HT-29 (cell line): ENCODE measurements at regions not wholly inside any gene's neighbourhood (a gene's known extent, or its start where the extent isn't known, plus 50 kb on each side); places are given as distances from the start of the nearest gene placed in this dataset.
A peak's percentile ranks its signal among the peaks of the same experiment; 100 is the strongest.

Source experiments
- DNase-seq: peaks from one replicate; pipeline ENCODE4 v3.0.0-alpha.2; 2015; ENCODE audit warnings: low spot score

GRCh38 chr18:55853268-55853667, 265.3 kb upstream of the TCF4 start:
- no peak for DNase-seq

DNA sequence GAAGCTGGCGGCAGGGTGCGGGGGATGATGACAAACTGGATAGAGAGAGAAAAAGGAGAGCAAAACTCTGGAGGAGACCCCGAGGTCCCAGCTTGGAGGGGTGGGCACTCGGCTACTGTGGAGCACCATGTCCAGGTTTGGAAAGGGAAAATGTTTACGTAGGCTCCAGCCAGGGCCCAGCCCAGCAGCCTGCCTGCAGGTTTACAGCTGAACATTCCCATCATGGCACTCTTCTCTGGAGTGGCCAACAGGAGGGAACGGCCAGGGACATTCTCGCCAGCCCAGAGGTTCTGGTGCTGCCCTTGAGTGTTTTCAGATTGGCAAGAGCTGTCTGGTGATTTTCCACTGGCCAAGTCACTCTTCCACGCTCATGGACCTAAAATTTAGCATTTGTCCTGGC, 262.9 kb upstream of the TCF4 start:
- DNase-seq: no peak

- no peak for DNase-seq
Observed at GRCh38 chr18:55849391-55849790, 261.4 kb upstream of the TCF4 start.

- no peak for DNase-seq
Observed at GRCh38 chr18:55847960-55848359, 260.0 kb upstream of the TCF4 start.

GRCh38 chr18:55845221-55845620, 257.2 kb upstream of the TCF4 start:
- DNase-seq: no peak

DNA sequence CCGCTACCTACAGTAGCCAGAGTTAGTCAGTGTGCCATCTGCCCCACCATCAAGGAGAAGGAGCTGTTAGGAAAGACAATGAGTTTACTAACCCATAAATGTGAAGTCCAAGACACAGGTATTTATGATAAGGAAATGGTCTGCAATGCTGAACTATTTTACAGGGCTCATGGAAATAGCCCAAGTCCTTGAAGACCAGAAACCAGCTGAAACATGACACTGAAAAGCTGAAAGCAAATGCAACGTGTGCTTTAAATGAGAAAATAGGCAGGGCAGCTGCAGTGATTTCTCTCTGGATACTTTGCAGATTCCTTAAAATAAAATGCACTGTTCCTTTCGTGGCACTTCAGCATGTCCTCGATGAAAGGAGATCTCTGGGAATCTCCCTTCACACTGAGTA, 256.4 kb upstream of the TCF4 start:
- no peak for DNase-seq

DNA sequence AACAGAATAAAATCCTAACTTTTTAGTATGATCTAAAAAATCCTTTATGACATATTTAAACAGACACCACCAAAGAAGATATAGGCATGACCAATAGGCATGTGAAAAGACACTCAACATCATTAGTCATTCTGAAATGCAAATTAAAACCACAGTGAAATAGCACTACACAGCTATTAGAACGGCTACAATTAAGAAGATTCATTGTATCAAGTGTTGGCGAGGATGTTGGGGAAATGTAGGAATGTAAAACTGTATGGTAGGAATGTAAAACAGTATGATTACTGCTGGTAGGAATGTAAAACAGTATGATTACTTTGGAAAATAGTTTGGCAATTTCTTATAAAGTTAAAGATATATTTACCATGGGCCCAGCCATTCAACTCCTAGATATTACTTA, 253.3 kb upstream of the TCF4 start:
- DNase-seq: no peak

DNA sequence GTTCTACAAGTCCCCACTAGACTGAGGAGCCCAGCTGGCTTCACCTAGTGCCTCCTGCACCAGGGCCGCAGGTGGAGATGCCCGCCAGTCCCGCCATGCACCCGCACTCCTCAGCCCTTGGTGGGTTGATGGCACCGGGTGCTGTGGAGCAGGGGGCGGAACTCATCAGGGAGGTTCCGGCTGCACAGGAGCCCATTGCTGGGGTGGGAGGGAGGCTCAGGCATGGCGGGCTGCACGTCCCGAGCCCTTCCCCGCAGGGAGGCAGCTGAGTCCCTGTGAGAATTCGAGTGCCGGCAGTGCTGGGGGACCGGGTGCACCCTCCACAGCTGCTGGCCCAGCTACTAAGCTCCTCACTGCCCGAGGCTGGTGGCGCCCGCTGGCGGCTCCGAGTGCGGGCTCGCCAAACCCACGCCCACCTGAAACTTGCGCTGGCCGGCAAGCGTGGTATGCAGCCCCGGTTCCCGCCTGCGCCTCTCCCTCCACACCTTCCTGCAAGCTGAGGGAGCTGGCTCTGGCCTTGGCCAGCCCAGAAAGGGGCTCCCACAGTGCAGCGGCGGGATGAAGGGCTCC, 252.7 kb upstream of the TCF4 start:
- DNase-seq: no peak

DNA sequence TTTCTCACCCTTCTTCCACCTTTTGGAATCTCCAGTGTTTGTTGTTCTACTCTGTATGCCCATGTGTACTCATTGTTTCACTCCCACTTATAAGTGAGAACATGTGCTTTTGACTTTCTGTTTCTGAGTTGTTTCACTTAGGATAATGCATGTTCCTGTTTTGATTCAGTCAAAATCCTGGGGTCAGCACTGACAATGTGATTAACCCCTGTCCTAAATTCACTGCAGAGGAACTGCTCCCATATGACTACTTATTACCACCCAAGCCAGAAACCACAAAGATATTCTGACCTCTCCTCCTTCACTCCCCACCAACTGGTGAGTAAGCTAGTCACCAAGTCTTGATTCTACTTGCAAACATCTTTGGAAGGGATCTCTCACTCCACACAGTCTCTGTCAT, 251.4 kb upstream of the TCF4 start:
- no peak for DNase-seq

DNA sequence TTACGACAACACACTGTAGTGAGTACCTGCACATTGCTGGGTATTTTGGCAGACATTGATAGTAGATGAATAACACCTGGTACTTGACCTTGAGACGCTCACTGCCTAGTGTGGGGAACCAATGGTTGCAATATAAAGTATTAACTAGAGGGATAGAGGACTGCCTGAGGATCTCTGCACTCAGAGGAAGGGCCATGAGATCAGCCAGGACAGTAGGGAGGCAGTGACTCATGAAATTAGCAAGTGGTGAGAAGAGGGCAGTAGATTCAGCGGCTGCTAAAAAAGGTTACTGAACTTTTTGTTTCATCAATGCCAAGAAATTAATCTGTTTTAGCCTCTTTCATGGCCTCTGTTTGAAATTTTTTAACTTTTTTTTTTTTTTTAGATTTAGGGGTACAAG, 250.8 kb upstream of the TCF4 start:
- no peak for DNase-seq

GRCh38 chr18:55838319-55838718, 250.3 kb upstream of the TCF4 start:
- no peak for DNase-seq

- DNase-seq: peak; percentile 3
Observed at GRCh38 chr18:55833543-55833942, 245.6 kb upstream of the TCF4 start.

GRCh38 chr18:55830544-55830943, 242.6 kb upstream of the TCF4 start:
- DNase-seq: no peak

- DNase-seq: no peak
Observed at GRCh38 chr18:55821219-55821618, 233.2 kb upstream of the TCF4 start.

DNA sequence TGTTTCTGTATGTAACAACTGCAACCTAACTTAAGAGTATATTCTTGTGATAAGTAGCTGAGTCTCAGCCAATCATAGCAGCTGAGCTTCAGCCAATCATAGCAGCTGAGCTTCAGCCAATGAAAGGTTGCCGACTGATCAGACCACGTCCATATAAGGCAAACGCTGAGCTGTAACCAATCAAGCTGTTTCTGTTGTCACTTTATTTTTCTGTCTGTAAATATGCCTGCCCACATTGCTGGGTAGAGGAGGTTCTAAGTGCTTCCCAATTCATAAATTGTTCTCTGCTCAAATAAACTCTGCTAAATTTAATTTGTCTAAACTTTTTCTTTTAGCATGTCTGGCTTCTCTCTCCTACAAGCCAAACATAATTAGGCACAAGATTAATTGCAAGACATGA, 231.5 kb upstream of the TCF4 start:
- DNase-seq: no peak

DNA sequence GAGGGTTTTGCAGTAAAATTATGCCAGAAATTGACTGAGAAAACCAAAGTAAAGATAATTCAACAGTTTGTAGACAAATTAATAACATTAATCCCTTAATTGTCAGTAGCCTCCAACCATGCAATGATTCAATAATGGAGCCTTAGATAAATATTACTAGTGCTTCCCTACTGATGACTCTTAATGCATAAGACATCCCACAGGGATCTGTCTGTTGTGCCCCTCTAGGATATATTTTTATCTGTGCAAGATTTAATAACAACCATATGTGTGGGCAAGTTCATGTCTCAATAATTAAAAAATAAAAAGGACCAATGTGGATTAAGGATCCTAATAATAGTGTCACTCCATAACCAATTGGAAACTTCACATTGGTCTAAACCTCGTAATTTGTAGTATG, 230.3 kb upstream of the TCF4 start:
- DNase-seq: no peak

DNA sequence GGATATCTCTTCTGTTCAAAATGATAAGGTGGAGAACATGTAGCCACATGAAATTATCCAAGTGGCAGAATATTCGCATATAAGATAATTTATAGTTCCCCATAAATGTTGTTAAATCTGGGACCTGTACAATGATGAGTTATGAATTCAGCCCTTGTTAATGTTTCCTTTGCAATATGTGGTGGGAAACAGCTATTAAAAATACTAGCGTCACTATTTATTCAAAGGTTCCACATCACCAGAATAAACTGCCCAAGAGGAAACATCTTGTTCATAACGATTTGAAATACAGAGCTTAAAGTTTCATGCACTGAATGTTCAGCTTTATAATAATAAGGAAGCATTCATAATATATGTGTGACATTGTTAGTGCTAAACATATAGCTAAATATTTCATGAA, 223.9 kb upstream of the TCF4 start:
- no peak for DNase-seq

DNA sequence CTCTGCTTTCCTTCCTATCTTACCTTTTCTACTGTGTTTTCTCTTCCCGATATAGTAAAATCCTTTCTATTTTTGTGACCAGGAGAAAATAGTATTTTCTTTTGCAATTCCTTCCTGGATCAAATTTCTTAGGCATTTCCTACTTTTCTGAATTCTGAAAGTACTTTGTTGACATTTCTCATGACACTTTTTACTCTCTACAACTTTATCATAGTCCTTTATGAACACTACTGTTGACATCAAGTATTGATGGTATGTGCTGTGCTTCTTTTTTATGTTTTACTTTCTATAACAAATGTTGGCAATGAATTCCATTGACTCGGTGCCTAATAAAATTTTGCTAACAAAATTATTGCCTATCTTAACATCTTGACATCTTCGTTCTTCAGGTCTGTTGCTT, 217.7 kb upstream of the TCF4 start:
- no peak for DNase-seq

DNA sequence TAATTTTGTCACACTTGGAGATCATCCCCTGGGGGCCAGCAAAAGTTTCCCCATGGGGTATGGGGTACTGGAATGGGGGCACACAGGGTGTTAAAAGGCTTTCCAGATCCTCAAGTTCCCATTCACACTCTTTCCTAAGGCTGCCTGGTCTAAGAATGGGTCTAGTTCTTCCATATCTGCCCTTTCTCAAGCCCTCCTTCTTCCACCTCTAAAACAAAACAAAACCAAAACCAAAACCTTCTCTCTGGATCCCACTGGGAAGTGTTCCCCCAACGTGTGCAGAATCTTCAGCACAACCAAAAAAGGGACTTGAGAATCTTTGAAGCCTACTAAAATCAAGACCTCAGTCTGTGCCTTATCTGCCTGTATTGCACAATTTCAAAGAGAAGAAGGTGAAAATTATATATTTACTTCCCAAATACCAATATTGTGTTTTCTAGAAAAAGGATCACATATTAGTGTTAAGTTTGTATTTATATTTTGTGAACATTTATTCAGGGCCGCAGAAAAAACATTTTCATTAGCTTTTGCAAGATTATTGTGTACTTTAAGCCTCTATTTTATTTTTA, 207.2 kb upstream of the TCF4 start:
- no peak for DNase-seq

- no peak for DNase-seq
Observed at GRCh38 chr18:55794288-55795052, 206.5 kb upstream of the TCF4 start.

- DNase-seq: no peak
Observed at GRCh38 chr18:55790296-55790695, 202.3 kb upstream of the TCF4 start.

DNA sequence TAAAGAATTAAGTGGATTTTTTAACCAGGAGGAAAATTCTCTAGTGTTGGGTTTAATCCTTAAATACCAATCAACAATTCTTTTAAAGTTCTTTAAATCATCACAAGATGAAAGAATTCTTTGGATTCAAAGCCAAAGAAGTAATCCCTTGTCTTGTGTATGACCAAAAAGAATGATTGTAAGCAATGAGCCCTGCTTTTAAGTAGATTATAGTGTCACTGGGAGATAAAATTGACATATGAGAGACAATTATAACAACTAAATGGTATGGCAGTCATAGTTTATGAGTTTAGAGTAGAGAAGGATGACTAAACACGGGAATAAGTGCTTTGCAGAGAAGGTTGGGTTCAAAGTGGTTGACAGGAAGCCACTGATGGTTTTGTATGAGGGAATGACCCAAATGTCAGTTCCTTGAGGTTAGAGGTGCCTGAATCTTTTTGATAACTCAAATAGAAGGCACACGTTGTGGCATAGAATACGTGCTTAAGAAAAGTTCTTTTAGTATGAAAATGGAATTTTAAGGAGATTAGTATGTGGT, 199.6 kb upstream of the TCF4 start:
- DNase-seq: no peak

DNA sequence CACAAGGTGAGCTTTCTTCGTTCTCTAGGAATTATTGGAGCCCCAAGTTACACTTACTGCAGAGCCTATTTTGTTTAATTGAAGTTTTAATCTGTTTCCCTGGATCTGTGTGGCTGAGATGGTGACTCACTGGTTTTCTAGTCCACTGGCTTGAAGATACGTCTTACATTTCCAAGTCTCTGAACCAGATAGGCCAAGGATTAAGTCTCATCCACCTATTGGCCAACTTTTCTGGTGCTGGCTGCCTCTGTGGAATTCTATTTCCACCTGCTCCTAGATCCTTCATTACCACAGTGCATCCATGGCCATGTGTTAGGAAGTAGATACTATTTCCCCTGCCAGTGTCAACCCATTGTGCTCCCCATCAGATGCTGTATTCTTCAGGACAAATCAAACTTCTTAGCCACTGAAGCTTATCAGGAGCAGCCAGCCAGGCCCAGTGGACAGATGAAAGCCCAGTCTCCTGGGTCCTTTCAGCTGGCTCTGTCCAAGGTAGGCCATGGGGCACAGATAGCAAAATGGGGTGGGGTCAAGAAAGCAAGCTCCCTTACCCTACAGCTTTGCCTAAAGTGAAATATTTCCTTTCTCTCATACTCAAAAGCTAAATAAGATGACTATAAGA, 198.8 kb upstream of the TCF4 start:
- DNase-seq: no peak
